GM12864 (cell line): ENCODE measurements at regions not wholly inside any gene's neighbourhood (a gene's known extent, or its start where the extent isn't known, plus 50 kb on each side); places are given as distances from the start of the nearest gene placed in this dataset.

ENCODE experiments used
- DNase-seq: peaks from one replicate; pipeline ENCODE4 v3.0.0-alpha.2; 2011; ENCODE audit warnings: low read depth
- H3K4me3 ChIP-seq: 2 replicates; pipeline ENCODE4 v1.5.1; 2011; ENCODE audit warnings: mild to moderate bottlenecking, low read depth, low read length, control low read depth
- TF ChIP-seq, protein P1 (sequence below): IDR thresholded peaks from 2 replicates; pipeline ENCODE4 v1.5.1; 2011; ENCODE audit warnings: low read depth, mild to moderate bottlenecking, moderate library complexity, low read length, control low read depth, inconsistent platforms; ENCODE audit errors: missing control alignments

DNA sequence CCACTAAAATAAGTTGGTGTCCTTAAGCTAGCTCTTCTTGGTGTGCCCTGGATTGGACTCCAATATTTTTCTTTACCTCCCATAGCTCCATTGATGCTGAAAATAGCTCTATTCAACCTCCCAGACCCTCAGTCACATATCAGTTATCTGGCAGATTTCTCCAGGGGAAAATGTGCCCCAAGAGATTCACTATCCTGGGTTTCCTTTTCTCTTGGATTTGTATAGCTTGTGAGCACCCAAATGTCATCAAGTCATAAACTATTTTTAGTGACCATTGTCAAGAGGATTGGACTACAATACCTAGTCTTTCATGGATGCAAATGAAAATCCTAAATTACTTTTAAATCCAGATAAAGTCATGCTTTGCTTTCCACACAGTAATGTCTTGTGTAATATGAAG lies 339.6 kb upstream of the FOXG1 start:
- no peak for DNase-seq
- TF ChIP-seq, protein P1, sequence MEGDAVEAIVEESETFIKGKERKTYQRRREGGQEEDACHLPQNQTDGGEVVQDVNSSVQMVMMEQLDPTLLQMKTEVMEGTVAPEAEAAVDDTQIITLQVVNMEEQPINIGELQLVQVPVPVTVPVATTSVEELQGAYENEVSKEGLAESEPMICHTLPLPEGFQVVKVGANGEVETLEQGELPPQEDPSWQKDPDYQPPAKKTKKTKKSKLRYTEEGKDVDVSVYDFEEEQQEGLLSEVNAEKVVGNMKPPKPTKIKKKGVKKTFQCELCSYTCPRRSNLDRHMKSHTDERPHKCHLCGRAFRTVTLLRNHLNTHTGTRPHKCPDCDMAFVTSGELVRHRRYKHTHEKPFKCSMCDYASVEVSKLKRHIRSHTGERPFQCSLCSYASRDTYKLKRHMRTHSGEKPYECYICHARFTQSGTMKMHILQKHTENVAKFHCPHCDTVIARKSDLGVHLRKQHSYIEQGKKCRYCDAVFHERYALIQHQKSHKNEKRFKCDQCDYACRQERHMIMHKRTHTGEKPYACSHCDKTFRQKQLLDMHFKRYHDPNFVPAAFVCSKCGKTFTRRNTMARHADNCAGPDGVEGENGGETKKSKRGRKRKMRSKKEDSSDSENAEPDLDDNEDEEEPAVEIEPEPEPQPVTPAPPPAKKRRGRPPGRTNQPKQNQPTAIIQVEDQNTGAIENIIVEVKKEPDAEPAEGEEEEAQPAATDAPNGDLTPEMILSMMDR = no peak
- no peak overlapping the region for H3K4me3 ChIP-seq

DNA sequence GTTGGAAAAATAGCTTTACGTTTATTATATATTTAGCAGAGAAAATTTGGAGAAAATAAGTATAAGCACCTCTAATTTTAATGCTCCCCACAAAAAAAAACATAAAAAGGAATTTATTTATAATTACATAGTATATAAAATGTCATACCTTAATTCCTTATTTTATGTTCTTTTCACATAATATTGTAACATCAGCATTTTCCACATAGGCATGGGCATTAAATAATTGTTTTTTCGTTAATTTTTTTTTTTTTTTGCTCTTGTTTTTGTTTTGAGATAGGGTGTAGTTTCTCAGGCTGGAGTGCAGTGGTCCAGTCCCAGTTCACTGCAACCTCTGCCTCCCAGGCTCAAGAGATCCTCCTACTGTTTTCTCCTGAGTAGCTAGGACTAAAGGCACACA lies 329.8 kb upstream of the FOXG1 start:
- TF ChIP-seq, protein P1 = no peak
- H3K4me3 ChIP-seq = no peak overlapping the region

DNA sequence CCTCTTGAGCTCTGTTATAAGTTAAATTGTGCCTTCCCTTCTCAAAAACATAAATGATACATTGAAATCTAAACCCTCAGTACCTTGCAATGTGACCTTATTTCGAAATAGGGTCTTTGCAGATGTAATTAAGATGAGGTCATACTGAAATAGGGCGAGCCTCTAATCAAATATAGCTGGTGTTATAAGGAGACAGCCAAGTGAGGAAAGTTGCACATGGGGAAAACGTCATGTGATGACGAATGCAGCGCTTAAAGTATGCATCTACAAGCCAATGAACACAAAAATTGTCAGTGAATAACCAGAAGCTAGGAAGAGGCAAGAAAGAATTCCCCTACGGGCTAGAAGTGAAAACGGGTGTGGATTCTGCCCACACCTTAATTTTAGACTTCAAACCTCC lies 305.2 kb upstream of the FOXG1 start:
- no peak overlapping the region for H3K4me3 ChIP-seq
- no peak for DNase-seq
- TF ChIP-seq, protein P1 = no peak

More for the DNA sequence above, 329.8 kb upstream of the FOXG1 start:
- no peak for DNase-seq

DNA sequence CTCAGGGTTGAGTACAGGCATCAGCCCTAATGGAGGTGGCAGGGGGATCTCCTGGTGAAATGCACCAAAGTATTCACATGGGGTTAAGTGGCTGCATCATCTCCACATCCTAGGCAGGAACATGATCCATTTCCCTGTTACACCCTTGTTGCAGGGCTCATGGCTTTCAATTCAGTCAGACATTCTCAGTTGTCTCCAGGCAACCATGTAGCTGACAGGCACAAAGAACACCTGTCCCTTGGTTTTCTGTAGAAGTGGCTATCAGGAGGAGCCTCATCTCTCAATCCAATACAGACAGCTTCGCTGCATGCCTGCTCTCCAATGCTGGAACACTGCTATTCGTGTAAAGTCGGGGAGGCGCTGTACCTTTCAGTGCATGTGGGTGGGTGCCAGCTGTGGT lies 299.0 kb upstream of the FOXG1 start:
- no peak overlapping the region for H3K4me3 ChIP-seq
- TF ChIP-seq, protein P1 = no peak
- DNase-seq = no peak

DNA sequence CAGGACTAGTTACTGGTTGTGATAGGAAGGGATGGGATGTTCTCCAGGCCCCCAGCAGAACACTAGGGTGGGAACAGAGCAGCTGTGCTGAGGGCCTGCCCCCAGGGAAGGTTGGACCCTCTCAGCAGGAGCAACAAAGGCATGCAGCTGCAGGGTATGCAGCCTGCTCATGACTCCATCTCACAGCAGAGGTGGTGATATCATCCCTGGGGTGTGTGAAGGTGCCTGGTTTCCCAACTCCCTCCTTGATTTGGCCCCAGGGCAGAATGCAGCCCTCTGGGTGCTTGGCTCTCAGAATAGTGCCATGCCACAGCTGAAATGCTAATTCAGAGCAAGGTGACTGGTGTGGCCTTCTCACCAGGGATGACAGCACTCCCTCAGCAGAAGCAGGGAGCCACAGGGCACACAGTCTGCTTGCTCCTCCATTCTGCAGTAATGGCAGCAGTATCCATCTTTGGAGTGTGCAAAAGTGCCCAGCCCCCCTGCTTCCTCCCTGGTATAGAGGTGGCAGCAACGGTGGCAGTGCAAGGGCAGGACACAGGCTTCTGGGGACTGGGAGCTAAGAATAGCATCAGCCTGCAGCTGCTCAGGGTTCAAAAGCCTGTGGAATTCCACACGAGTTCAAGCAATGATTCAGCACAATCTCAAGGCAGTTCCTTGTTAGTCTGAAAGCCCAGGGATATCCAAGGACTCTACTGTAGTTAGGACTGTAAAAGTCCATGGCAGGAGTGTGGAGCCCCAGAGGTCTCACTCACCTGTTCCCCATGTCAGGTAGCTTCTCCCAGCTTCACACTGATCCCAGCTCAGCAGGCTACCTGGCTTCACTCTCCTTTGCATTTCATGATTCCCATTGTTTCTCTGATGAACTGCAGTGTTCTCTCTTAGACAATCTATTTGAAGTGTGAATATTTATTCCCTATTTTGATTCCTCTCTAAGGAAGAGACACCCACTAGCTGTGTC lies 298.1 kb upstream of the FOXG1 start:
- TF ChIP-seq, protein P1 = no peak
- H3K4me3 ChIP-seq = no peak overlapping the region
- no peak for DNase-seq

DNA sequence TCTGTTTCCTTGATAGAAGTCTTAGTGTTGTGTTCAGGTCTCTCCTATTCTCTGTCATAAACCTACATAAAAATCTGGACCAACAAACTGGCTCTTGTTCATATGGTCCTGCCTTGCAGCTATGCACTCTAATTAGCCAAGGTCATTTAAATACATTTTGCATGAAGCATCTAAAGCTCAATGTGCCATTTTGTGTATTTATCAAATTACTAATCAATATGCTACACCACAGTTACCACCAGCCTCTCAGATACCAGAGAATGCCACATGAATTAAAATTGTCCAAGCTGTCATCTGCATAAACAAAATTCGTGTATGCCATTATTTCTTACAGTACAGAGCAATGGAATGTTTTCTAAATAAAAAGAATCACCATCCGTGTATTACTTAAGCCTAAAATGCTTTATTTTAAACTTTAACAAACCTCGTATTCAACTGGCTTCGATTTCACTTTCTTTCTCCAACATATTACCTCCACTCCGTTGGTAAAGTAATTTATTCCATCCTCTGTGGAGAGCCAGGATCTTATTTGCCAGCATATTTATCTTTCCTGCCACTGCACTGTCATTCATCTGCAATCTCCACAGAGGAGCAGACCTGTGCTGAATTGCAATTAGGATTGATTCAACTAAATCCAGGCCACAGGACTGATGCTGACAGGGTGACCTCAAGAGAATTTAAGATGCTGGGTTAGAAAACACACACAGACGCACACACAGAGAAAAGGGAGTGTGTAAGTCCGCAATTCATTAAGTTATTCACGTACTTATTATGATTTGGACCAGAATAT lies 284.1 kb upstream of the FOXG1 start:
- TF ChIP-seq, protein P1 = no peak
- no peak for DNase-seq
- no peak overlapping the region for H3K4me3 ChIP-seq
